Fibroblast of mammary gland (primary cell): ENCODE measurements at regions not wholly inside any gene's neighbourhood (a gene's known extent, or its start where the extent isn't known, plus 50 kb on each side); places are given as distances from the start of the nearest gene placed in this dataset.
"Not testable (repeated sequence)": the region's sequence is repeated elsewhere in the genome, so short reads cannot be mapped to it uniquely, and the experiment has no call there.

ENCODE experiments used
- DNase-seq: peaks from one replicate; pipeline ENCODE4 v3.0.0-alpha.2; 2010; ENCODE audit warnings: low read depth
- H3K4me3 ChIP-seq: 2 replicates; pipeline ENCODE4 v1.5.1; 2011; ENCODE audit warnings: low read depth, mild to moderate bottlenecking, low read length, moderate library complexity; ENCODE audit not compliant: control insufficient read depth
- CTCF ChIP-seq: conservative IDR thresholded peaks from 2 replicates; pipeline ENCODE4 v1.5.1; 2011; ENCODE audit warnings: low read depth, low read length, inconsistent platforms; ENCODE audit not compliant: control insufficient read depth, insufficient read depth

DNA sequence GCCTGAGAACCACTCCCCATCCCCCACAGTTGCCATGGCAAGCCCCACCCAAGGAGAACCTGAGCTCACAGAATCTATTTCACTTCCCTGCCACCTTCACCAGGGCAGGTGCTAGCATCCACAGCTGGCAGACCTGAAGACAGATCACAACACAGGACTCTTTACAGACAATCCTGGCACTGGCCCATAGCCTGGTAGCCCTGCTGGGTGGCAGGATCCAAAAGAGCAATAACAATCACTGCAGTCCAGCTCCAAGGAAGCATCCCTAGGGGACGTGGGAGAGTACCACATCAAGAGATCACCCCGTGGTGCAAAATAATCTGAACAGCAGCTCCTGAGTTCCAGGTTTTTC is 463.2 kb upstream of the PIK3R1 start:
- H3K4me3 ChIP-seq, result no peak overlapping the region
- no peak for DNase-seq
- no peak for TF ChIP-seq CTCF

- DNase-seq, result no peak
- TF ChIP-seq CTCF, result no peak
- no peak overlapping the region for H3K4me3 ChIP-seq
Observed at GRCh38 chr5:67748165-67748690, 467.3 kb upstream of the PIK3R1 start.

GRCh38 chr5:67747096-67747495 is 468.5 kb upstream of the PIK3R1 start:
- H3K4me3 ChIP-seq, result no peak overlapping the region
- no peak for DNase-seq
- no peak for TF ChIP-seq CTCF

DNA sequence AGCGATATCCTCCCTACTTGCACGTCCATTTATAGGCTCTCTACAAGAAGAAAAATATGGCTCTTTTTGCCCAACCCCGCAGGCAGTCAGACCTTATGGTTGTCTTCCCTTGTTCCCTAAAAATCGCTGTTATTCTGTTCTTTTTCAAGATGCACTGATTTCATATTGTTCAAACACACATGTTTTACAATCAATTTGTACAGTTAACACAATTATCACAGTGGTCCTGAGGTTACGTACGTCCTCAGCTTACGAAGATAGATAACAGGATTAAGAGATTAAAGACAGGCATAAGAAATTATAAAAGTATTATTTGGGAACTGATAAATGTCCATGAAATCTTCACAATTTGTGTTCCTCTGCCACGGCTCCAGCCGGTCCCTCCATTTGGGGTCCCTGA is 468.9 kb upstream of the PIK3R1 start:
- DNase-seq, H3K4me3 ChIP-seq: not testable (repeated sequence)

DNA sequence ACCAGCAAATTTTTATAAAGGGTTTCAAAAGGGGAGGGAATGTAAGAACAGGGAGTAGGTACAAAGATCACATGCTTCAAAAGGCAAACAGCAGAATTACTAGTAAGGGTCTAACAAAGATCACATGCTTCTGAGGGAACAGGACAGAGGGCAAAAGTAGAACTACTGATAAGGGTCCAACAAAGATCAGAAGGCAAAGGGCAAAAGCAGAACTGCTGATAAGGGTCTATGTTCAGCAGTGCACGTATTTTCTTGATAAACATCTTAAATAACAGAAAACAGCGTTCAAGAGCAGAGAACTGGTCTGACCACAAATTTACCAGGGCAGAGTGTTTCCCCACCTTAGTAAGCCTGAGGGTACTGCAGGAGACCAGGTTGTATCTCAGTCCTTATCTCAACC is 469.5 kb upstream of the PIK3R1 start:
- no peak for DNase-seq
- no peak for TF ChIP-seq CTCF
- no peak overlapping the region for H3K4me3 ChIP-seq

DNA sequence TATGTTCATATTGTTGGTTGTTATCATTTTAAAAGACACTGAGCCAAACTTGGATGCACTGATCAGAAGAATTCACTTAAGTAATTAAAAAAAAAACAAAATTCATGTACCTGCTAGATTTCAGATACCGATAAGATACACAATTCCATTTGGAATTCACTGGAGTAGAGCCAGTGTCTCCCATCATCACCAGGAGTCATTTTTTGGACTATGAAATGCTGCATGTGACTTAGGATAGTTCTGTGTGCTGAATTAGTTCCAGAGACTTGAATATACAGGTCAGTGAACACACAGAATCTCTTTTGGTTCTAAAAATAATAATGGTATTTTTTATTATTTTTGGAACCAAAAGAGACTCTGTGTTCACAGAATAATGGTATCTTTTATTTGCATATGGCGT is 482.6 kb upstream of the PIK3R1 start:
- TF ChIP-seq CTCF, result no peak

DNA sequence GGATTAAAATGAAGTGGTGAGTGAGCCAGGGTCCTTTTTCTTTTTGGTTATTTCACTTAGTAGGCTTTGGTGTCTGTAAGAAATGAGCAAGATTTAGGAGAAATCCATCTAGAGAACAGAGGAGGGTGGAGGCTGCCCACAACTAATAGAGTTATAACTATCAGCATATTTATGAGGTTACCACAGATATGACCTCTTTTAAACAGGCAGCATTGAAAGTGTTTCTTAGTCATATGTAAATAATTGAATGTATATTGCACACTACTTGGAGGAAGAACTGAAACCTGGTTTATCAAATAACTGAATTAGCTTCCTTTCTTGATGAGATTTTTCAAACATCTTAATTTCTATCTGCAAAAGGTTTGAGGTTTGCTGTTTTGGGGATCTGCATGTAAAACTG is 483.1 kb upstream of the PIK3R1 start:
- DNase-seq, result no peak
- TF ChIP-seq CTCF, result no peak
- H3K4me3 ChIP-seq, result no peak overlapping the region

More for the DNA sequence above, 482.6 kb upstream of the PIK3R1 start:
- H3K4me3 ChIP-seq, result no peak overlapping the region
- DNase-seq, result no peak

DNA sequence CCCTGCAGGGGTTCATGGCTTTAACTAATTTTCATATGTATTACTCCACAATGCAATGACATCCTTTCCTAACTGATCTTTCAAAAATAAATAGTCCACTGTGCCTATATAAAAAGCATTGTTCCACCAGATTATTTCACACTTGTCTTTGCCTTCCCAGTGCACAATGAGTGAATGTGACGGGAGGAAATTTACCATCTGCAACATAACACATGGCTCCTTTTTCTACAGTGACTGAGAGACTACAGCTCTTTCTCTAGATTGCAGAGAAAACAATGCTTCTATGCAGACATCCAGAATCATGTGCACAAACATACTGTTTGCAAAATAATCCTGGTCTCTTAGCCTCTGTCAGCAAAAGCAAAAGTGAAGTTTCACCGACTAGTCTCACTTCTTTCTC is 483.7 kb upstream of the PIK3R1 start:
- H3K4me3 ChIP-seq, result no peak overlapping the region
- DNase-seq, result no peak
- TF ChIP-seq CTCF, result no peak
